ENCODE measurements at regions not wholly inside any gene's neighbourhood (a gene's known extent, or its start where the extent isn't known, plus 50 kb on each side); places are given as distances from the start of the nearest gene placed in this dataset.
"Not testable (repeated sequence)": the region's sequence is repeated elsewhere in the genome, so short reads cannot be mapped to it uniquely, and the experiment has no call there.

DNA sequence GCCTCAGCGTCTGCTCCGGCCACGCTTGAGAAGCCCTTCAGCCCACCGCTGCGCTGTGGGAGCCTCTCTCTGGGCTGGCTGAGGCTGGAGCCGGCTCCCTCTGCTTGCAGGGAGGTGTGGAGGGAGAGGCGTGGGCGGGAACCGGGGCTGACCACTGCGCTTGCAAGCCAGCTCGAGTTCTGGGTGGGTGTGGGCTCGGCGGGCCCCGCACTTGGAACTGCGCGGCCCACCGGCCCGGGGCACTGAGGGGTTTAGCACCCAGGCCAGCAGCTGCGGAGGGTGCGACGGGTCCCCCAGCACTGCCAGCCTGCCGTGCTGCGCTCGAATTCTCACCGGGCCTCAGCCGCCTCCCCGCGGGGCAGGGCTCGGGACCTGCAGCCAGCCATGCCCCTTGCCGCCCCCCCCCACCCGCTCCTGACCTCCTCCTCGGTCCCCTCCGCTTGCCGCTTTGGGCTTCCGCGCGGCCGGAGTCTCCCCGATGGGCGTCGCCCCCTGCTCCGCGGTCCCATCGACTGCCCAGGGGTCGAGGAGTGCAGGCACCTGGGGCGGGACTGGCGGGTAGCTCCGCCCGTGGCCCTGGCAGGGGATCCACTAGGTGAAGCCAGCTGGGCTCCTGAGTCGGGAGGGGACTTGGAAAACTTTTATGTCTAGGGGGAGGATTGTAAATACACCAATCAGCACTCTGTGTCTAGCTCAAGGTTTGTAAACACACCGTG is 106.7 kb downstream of the RAP2B start:
- no peak for DNase-seq

DNA sequence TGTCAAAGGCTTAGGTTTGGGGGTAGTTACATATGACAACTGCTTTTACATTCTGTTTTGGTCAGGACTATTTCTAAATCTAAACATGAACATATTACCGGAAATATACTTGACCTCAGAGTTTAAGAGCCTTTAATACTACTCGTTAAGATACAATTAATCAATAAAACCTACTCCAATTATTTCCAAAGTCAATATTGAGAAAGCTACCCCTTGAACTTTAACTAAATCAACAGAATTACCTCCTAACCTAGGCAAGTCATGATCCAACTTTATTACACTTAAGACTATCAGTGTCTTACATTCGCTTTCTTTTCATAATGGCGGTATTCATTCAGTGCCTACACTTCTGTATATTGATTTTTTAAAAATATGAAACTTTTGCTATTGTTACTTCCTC is 107.7 kb downstream of the RAP2B start:
- DNase-seq, result no peak

DNA sequence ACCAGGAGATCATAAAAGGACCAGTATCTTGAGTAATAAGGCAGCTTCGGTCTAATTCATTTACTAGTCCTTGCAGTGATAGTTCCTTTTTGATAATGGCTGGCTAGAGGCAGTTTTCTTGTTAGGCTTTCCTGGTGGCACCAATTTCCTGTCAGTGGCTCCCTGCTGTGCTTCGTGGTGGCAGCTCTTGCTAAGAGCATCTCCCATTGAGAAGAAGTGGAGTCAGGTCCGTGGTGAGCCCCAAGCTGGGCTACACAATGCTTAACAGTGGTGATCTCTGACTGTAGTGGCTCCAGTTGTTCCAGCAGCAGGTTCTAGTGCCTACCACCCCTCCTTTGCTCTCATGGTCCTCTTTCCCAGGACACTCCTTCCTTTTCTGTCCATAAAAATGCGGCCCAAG is 111.2 kb downstream of the RAP2B start:
- DNase-seq, result no peak

DNA sequence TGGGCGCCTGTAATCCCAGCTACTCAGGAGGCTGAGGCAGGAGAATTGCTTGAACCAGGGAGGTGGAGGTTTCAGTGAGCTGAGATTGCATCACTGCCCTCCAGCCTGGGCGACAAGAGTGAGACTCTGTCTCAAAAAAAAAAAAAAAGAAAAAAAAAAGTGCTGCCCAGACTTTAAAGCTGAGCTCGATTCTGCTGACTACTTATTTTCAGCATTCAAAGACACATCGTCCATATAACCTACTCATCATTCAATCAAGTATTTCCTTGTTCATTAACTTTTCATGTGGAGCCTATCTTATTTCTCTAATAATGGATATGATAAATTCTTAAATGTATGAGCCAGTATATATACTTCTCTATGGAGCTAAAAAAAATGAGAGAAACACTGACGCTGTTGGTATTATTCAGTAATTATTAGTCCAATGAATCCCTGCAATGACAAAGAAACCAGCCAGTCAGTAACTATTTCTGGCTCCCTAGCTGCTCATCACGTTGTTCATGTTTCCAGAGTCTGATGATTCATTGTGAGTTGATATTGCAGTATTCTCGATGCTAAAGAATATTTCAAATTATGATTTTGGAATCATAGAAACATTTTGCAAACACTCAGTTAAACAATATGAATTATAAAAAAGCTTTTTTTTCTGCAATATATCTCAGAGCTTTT is 111.9 kb downstream of the RAP2B start:
- DNase-seq, result no peak

DNA sequence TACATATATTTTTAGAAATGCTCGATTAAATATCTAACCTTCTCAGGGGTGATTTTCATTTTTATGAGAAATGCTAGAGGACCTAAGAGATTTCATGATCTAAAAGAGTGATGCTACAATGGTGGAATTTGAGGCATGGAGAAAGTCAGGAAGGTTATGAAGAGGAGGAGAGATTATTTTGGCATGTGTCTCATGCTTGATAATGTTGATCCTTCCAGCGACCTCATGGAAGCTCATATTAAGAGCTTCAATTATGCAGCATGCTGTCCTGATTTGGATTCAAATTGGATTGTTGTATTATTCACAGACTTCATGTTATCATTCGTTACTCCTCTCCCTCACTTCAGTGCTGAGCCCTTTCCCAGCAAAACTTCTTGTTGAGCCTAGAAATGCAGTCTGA is 112.5 kb downstream of the RAP2B start:
- DNase-seq, result no peak

DNA sequence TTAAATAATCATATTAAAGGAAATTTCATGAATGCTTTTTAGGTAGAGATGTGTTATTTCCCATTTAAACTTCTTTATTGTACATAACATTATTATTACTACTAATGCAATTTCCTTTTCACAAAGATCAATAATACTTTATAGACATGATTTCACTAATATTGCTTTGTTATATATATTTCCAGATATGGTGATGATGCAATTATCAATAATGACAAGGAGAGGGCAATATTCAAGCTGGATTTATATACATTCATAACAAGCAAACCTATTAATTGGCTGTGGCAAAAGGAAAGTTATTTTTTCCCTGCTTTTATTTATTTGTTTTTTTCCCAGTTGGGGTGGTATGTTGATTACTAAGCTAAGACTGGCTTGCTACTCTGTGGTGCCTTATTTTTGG is 113.5 kb downstream of the RAP2B start:
- DNase-seq, result no peak

DNA sequence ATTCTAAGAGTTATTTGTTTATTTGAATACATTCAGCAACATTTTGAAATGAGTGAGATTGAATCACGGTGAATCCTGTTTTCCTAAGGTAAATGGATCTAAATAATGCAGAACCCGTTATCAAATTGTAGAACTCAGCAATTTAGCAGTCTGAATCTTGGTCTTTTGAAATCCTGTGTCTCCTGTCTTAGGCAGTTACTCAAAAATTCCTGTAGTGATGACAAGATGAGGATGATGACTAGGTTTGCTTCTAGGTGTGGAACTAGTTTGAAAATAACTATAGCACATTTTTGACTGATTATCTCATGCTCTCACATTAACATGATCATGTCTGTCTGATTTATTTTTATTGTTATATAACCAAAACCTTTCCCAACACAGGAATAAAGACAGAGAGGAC is 115.0 kb downstream of the RAP2B start:
- no peak for DNase-seq

DNA sequence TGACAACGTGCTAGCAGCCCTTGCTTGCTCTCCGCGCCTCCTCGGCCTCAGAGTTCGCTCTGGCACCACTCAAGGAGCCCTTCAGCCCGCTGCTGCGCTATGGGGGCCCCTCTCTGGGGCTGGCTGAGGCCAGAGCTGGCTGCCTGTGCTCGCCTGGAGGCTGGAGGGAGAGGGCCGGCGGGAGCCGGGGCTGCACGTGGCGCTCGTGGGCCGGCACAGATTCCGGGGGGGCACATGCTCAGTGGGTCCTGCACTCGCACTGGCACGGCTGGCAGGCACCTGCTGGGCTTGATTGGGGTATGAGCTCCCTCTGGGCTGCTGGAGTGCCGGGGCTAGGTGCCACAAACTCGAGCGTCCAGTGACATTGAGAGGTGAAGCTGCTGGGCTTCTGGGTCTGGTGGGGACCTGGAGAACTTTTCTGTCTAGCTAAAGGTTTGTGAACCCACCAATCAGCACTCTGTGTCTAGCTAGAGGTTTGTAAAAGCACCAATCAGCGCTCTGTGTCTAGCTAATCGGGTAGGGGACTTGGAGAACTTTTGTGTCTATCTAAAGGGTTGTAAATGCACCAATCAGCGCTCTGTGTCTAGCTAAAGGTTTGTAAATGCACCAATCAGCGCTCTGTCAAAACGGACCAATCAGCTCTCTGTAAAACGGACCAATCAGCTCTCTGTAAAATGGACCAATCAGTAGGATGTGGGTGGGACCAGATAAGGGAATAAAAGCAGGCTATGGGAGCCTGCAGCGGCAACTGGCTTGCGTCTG is 119.4 kb downstream of the RAP2B start:
- DNase-seq, result not testable (repeated sequence)

DNA sequence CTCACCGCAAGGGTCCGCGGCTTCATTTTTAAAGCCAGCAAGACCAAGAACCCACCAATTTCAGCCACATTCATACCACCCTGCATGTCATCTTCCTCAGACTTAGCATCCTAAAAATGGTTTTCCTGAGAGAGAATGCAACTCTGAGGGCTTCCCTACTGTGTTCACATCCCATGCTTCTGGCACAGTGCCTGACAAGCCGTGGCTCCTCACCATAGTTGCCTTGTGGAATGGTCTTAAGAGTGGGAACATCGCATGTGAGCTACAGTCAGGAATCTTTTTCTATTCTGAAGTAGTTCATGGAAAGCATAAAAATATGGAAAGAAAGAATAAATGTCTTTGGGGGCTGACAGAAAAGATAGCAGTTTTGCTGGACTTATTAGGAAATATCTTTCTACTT is 120.3 kb downstream of the RAP2B start:
- DNase-seq, result no peak

DNA sequence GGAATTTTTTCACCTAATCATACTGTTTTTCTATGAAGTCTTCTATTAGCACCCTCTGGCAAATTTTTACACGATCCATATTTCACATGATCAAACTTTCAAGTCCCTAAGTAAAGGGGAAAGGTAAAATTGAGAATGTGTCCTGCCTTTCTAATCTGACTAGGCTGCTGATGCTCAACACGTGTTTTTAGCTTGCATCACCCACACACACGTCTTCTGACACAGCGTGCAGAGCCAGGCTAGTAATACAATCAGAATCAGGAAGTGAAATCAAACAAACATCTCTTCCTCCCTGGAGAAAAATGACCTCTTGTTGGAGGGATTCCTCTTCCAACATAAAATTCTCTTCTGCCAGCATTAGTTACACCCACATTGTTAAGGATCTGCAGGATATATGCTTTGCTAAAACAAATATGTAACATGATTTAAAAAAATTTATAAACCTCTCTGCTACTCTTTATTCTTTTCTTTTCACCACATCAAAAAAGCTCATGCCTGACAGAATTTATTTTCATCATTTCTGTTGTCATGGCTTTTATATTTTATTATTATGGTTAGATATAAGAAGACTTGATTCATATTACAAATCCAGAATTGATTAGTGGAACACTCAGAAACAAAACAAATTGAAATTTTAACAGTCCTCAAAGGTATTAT is 122.4 kb downstream of the RAP2B start:
- DNase-seq, result peak; percentile 77 to 88

DNA sequence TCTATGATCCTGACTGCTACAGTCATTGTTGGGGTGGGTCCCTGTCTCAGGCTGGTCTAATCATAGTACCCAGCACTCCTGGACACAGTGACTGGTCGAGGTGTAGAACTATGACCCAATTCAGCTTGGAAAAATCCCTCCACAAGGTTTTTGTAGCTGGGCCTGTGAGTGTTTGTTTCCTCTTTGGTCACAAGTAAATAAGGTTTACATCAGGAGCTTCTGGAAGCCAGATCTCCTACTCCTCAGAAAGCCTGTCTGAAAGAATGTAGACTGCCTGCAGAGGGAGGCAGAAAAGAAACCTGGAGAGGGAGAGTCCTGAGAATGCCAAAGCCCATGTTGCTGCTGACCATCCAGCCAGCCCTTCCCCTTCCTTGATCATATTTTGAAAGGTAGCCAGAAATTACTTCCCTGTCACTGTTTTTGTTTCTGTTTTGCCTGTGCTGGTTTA is 123.2 kb downstream of the RAP2B start:
- peak; percentile 50 to 52 for DNase-seq

DNA sequence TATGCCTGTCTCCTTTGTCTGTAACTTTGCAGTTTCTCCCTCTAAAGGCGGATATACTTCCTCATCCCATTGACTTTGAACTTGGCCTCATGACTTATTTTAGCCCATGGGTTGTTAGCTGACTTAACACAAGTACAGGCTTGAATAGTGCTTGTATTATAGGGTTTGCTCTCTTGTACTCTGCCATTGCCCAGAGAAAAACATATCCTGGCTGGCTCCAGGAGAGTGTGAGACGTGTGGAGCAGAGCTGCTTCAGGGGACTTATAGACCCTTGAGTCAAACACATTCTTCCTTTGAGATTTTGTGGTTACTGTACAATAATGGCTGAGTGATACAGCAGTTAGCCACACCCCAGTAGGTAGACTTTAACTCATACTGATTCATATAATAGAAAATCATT is 124.0 kb downstream of the RAP2B start:
- peak; percentile 38 to 61 for DNase-seq

DNA sequence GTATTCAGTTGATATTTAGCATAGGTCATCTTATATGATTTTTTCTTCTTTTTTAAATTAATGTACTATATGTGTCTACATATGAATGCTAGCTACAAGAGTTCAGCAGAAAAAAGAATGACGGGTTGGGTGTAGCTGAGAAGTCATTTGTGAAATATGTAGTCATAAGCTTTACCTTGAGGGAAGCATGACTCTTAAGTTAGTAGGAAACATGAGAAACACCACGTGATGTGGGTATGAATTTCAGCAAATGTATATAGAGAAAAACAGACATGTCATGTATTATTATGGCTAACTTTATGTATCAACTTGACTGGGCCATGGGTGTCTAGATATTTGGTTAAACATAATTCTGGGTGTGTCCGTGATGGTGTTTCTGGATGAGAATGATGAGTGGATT is 125.0 kb downstream of the RAP2B start:
- no peak for DNase-seq

DNA sequence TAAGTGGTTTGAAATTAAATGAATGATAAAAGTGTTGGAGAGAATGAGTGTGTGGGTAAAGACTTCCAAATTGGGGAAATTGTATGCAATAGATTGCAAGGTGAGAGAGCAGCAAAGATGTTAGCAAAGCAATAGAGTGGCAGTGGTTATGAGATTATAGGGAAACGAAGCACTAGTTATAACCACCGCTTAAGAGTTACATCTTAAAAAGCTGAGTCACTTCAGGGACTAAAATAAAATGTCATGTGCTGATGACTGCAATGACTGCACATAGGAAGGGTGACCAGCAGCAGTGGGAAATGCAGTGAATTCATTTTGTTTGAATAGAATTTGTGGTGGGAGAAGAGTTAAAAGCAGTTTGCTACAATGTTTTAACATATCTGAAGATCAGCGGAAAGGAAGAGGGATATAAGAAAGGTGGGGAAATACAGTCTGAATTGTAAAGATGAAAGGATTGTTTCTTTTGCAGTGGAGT is 127.3 kb downstream of the RAP2B start:
- peak; percentile 78 to 91 for DNase-seq

DNA sequence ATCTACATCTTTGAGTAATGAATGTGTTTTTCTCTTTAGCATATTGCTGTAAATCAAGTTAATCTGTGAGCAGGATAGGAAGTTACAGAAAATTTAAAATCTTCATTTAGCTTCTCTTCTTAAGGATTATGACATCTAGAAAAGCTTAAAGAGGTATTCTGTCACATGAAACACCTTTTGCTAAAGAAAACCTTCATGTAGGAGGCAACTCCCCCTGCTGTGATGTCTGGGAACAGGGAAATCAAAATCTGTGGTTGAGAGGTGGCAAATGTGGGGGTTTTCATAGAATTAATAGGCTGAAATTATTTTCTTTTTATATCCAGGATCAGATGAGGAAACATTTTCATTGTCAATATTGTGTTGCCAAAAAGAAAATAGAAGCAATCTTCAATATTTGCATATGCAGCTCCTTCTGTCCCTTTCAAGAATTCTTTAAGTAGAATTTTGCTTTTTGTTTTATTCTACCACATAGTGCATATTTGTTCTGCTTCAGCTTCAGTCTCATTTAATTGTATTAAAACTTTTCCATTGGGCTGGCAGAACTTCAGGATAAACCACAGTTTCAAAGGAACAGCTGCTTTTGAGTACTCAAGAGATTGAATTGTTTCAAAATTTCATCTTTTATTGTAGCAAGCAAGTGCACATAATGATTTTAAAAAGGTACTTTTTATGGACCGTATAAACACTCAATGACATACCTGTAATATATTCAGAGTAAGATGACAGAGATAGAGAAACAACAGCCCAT is 128.4 kb downstream of the RAP2B start:
- DNase-seq, result peak in 1 of 2 donors; percentile 22

DNA sequence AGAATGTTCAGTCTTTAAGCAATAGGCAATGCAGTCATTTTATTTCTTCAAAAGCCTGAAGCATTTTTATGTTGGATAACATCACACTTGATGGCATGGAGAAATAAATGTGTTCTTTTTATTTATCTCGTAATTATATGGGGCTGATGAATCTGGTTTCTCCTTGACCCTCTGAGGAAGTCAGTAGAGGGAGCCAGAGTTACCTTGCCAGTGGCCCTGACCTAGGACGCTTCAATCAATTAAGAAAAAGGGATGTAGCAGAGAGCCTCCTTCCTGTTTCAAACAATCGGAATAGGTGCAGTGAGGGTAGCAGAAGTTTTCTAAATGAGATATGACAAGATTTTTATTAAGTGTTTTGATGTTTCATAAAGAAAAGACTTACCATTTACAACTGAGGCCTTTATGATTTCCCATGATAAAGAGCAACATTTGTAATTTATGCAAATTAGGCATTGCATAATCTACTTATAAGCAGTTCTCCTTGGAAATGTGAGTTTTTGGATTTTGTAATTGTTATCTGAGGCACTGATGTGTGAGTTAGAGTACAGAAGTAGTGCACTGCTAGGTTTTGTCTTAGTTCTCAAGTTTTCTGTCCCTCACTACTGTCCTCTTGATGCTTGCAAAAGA is 129.1 kb downstream of the RAP2B start:
- DNase-seq, result peak; percentile 69 to 75

DNA sequence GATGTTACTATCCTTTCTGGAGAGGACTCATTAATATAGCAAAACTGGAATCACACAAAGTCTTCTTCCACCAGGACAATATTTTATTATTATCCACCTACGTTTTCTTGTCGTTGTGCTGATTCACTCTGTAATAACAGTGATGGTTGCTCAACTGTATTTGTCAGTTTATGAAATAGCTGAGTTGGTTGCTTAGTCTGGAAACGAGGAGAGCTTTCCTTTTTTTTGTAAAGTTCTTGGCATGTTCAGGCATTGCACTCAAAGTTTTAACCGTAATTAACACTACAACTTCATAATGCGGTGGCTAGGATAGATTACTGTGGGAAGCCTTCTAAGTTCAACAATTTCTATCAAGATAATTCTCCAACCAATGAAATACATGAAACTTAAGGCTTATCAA is 131.2 kb downstream of the RAP2B start:
- DNase-seq, result peak; percentile 74 to 83

DNA sequence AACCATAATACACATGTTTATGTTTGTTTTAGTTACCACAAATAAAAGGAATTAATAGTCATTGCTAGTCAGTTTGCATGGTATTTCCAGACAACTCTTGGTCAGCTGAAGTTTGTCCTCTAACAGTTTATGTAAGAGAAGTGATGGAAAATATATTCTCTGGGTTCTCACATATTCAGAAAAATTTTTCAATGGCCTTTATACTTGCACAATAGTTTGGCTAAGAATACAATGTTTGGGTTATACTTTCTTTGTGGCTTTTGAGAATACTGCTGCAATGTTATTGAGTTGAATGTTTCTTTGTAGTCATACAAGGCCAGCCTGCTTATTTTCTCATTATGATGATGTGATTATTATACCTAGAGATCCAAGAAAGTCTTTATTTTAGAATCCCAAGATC is 133.9 kb downstream of the RAP2B start:
- no peak for DNase-seq

DNA sequence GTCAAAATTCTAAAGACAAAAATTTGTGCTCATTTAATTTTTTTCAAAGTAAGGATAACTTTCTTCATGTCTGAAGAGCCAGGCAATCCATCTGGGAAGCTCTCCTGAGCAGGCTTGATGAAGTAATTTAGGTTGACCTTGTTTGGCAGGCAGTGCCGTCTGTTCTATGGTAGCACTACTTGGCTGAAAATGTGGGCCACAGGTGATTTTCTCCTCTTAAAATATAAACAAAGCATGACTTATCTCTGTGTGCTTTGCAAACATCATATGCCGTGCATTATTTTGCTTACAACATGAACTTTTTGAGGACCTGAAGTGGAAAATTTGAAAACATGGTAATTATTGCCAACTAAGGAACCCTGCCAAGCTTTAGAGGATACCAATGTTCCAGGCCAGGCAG is 143.2 kb downstream of the RAP2B start:
- no peak for DNase-seq

DNA sequence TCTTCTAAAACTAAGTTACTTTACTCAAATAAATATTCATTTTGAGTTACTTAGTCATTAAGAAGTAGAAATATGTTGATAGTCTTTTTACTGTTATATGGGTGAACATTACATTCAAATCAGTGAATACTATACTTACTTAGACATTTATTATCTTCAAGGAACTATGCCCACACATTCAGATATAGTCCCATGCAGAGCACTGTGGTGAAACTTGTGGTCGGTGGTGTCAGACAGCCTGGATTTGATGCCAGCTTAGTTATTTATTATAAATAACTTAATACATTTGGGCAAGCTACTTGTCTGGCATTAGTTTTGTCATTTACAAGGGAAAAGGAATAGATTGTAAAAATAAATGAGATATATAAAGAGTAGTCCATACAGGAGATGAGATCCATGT is 149.5 kb downstream of the RAP2B start:
- DNase-seq, result peak in 1 of 2 donors; percentile 32

DNA sequence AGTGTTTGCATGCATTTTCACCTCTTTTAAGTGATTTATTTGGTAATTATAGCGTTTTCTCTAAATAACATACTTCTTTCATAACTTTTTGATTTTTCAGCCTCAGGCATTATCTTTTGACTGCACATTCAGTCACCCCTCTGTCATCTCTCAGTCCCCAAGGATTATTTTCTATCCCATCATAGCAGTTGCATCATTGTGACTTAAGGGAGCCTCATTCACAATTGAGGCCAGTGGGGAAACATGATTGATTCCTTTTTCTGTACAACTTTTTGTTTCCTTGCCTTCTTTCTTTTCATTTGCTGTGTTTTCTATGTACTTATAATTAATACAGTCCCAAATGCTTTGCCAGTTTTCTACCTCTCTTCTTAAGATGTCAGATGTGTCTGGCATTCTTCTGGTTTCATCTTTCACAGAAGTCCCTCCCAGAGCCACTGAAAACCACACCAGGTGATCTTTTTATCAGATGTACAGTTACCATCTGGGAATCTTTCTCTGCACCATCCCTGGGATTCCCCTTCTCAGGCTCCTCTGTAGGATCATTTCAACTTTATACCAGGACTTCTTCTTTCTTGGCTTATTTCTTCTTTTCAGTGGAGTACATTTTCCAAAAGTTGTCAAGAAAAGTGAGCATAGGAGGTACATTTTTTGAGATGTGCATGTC is 151.4 kb downstream of the RAP2B start:
- peak; percentile 41 to 47 for DNase-seq

Measured in inflammatory macrophage treated with lipopolysaccharide for 1 hour (primary cell).